ENCODE measurements at regions not wholly inside any gene's neighbourhood (a gene's known extent, or its start where the extent isn't known, plus 50 kb on each side); places are given as distances from the start of the nearest gene placed in this dataset.
"Not testable (repeated sequence)": the region's sequence is repeated elsewhere in the genome, so short reads cannot be mapped to it uniquely, and the experiment has no call there.

DNA sequence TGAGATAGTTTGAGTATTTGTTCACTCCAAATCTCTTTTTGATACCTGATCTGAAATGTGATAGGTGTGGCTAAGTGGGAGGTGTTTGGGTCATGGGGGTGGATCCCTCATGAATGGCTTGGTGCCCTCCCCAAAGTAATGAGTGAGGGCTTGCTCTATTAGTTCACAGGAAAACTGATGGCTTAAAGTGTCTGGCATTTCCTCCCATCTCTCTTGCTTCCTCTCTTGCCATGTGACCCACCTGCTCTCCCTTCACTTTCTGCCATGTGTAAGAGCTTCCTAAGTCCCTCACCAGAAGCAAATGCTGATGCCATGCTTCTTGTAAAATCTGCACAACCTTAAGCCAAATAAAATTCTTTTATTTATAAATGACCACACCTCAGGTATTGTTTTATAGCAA is 61.1 kb downstream of the MAD2L1 start:
- DNase-seq: no peak

DNA sequence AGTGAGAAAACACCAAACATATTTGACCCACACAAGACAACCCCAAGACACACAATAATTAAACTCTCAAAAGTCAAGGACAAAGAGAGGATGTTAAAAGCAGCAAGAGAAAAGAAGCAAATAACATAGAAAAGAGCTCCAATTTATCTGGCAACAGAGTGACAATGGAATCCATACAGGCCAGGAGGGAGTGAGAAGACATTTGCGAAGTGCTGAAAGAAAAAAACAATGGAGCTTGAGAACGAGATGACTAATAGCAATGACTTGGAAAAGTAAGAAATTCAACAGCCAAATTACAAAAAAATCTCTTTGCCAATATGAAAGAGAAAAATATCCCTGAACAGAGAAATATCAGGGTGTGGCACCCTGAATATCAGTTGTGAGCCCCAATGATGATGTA is 61.6 kb downstream of the MAD2L1 start:
- no peak for DNase-seq

DNA sequence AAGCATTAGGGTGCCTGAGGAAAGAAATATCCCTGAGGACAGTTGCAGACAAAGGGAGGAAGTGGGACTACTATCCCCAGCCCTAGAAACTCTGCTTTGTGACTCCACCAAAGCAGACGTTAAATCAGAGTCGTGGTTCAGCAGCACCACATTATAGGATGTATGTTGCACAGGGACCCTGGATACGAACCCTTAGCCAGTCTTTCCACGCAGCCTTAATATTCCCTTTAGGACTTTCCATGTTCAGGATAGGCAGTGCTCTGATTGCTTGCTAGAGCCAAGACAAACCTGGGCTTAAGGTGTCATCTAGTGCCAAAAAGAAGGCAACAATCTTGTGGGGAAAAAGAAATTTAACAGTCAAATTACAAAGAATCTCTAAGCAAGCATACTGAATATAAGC is 62.6 kb downstream of the MAD2L1 start:
- DNase-seq: no peak

DNA sequence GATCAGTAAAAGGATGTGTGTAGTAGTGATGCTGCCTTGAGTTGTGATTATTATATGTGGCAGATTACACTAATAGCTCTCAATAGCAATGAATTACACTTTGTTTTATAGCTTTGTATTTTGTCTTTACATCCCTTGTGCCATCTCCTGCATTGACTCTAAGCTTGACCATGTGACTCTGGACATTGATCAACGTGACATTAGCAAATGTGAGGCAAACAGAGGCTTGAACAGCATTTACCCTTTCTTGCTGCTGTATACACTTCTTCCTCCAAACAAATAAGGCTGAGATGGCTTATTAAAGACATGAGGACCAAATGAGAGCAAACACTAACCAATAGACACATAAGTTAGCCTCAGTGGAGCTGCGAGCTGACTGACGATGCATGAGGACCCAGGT is 63.5 kb downstream of the MAD2L1 start:
- no peak for DNase-seq

DNA sequence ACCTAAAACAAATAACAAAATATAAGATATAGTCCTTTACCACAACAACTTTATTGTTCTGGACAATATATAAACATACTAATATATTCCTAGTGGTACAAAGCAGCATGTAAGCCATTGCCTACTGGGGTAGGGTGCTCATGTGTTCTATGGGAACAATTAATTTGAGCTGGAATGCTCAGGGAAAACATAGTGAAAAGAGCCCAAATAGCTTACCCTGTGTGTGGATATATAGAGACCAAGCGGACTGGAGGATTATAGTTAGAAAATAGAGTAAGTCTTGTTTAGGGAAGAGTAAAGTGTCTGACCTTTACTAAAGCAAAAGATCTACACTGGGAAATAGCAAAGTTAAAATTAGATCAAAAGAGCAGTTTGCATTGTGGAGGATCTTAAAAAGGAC is 64.8 kb downstream of the MAD2L1 start:
- no peak for DNase-seq

DNA sequence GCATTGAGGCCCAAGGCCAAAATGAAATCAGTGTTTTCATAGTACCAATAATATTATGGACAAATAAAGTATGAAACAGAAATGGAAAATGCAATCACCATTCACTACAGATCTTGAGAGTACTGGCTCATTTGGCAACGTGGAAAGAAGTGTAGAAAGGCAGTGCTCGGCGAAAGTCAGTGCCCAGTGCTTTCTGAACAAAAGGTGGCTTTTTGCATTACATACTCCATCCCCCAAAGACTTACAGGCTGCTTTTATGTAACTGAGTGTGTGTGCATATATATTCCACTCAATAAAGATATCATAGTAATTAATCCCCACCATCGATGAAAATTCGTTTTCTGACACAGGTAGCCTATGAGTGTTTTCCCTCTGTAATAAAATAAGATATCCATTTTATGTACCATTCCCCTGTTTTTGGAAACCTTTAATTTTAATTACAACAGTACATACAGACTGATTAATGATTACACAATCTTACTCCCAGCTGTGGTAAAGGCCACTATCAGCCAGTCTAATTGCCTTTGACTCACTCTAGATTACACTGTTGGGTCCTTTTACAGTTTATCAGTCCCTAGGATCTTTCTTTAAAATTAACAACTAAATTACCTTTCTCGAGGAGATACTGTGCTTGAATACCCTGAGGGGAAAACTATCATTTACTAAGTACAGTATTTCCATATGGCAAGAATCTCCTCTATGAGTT is 65.9 kb downstream of the MAD2L1 start:
- DNase-seq: no peak

DNA sequence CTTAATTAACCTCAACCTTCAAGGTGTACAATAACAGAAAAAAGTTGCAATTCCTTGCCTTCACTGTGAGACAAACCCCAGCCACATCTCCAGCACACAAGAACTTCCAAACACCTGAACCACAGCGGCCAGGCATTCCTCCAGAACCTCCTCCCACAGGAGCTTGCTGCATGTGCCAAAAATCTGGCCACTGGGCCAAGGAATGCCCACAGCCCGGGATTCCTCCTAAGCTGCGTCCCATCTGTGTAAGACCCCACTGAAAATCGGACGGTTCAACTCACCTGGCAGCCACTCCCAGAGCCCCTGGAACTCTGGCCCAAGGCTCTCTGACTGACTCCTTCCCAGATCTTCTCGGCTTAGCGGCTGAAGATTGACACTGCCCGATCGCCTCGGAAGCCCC is 70.6 kb downstream of the MAD2L1 start:
- DNase-seq: not testable (repeated sequence)

DNA sequence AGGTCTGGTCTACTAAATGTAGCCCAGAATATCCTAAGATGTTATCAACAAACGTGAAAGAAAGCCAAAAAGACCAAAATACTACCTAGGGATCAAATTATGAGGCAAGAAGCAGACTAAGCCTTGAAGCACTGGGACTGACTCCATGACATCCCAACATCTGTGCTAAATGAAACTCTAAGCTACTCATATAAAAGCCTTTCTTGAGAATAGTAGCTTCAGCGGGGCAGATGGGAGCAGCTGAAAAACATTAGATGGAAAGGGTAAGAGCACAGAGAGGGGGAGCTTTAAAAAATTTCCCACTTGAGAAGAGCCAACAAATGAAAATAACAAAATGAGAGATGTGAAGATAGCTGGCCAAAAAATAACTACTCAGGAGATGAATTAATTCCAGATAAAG is 81.7 kb downstream of the MAD2L1 start:
- DNase-seq: no peak

DNA sequence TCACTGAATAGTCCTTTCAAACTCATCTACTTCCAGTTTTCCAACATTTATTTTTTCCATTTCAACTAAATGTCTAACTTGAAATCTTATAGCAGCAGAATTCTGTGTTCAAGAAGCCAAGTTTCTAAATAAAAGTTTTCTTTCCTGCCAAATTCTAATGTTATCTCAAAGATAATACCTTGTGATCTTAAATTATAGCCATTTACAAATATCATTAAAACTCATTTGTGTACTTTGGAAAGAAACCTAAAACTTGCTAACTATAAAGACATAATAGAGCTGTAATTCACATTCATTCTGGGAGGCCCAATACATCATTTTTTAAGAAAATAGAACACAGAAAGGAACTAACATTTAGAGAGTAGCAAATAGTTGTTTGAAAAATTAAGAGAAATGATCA is 83.9 kb downstream of the MAD2L1 start:
- DNase-seq: no peak

DNA sequence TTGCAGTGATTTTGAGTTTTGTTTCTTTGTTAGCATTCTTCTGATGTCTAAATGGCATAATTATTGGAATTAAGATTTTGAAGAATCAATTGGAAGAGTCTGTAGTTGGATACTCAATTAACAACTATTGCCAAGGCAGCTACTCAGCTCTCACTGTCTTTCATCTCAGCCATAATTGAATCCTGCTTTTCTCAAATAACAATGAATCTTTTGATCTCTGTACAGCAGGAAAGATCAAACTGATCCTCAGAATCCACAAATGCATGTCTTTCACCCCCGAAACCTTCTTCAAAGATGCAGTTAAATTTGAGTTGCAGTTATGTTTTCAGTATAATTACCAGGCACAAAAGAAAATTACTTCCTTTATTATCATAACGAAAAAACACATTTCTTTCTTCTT is 86.2 kb downstream of the MAD2L1 start:
- DNase-seq: no peak

DNA sequence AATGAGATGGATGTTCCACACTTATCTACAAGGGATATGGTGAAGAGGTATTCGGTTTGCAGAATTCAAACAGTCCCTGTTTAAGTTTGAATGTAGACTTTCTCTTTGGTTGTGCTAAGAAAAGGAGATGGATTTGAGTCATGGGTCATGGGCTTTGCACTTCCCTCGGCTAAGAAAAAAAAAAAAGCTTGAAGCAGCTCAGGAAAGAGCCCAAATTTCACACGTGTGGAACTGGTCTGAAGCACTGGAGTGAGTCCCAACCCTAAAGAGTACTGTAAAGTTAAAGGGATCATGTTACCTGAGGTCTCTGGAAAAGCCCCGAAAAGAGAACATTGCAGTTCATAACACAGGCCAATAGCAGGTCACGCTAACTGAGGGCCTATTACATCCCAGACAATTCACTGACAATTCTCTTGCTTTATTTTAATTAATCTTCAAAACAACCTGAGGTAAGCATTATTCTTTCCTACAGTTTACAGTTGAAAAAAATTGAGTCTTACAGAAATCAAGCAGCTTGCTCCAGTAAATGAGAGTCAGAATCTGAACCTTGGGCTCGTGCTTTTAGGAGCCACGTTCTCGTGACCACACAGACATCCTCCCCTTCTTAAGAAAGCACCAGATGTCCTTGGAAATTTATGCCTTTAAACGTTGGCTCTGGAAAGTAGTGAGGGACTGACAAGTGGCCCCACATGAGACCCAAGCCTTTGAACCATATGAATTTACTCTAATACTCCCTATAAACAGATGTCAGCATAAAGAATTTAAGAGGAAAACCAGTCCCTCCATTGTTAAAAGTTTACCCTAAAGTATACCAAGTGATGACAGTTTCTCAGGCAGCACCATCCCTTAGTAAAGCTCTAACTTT is 89.3 kb downstream of the MAD2L1 start:
- DNase-seq: no peak

DNA sequence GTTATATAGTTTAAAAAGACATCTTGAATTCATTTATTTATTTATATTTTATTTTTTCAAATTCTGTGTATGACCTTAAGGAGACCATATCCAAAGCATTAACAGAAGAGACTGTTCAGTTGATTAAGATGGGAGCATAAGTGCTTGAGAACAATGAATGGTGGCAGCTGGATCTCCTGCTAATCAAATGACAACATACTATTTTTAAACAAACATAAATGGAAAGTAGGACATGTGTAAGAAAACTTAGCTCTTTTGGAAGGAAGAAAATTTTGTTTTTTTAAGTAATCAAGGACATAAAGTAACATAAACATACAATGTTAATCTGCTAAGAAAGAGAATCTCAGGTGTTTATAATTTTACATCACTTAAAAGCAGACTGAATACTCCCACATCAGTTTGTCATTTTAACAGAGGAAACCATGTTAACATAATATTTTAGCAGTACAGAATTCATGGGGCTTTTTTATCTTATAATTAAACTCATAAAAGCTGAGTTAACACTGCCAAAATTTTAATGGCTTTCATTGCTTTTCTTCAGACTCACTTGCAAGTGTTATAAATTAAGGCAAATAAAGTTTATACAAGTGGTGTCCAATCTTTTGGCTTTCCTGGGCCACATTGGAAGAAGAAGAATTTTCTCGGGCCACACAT is 95.1 kb downstream of the MAD2L1 start:
- no peak for DNase-seq

DNA sequence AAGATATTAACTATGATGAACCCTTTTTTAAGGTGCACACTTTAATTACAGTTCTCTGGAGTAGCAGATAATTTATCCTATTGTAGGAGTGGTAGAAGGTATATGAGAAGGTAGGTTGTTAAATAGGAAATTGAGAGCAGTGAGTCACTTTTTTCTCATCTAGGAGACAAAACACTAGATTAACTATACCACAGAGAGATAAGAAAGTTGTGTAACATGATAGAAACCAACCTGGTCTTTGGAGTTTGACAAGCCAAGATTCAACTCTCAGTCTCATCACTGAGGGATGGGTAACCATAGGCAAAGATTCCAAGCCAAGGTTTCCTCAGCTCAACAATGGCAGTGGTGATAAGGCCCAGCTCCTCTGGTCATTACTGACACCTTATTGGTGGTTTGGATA is 104.0 kb downstream of the MAD2L1 start:
- no peak for DNase-seq

DNA sequence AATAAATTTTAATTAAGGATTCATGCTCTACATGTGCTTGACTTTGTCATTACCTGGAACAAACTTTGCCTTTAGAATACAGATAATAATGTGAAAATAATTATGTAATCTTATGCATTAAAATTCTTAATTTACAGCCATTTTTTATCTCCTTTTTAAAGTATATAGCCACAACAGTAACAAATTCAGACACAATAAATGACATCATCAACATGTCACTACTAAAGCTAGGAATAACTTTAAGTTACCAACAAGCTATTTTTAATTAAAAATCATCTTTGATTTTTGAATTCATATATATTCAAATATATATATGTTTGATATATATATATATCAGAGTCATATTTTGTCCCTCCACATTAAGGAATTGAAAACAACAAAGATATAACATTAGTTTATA is 107.7 kb downstream of the MAD2L1 start:
- DNase-seq: no peak

DNA sequence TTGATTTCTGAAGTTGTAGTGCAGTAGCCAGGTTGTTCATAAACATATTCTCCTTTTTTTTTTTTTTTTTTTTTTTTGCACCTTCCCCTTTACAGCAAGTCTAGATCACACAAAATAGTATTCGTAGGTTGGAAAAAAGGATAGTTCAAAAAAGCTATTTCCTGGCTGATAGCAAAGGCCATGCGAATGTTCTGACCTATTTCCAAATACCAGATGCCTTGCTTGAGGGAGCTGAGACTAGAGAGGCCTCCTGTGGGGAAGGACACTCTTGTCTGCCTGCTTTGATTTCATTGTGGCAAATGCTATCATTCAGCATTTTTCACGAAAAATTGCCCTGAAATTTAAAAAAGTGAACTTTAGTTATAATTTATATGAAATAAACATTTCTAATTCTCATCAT is 111.4 kb downstream of the MAD2L1 start:
- no peak for DNase-seq

DNA sequence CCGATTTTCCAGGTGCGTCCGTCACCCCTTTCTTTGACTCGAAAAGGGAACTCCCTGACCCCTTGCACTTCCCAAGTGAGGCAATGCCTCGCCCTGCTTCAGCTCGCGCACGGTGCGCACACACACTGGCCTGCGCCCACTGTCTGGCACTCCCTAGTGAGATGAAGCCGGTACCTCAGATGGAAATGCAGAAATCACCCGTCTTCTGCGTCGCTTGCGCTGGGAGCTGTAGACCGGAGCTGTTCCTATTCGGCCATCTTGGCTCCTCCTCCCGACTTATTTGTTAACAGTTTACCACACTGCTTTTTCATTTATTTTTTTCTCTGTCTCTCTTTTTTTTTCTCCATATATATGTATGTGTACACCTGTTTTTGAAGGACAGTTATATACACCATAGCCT is 112.2 kb downstream of the MAD2L1 start:
- peak; percentile 19 for DNase-seq

DNA sequence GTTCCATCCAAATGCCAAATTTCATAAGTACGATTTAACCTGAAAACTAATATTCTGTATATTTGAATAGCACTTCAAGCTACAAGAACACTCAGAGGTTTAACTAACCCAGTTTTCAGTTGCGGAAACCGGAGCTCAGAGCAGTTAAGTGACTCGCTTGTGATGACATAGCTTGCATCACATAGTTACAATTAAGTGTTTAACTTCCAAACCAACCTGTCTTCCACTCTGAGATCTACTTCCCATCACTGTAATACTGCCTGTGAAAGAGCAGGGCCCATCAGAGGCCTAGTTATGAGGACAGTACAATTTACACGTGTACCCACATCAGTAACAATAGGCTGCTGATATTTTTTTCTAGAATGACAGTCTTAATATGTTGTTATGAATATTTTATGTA is 120.3 kb downstream of the MAD2L1 start:
- no peak for DNase-seq

DNA sequence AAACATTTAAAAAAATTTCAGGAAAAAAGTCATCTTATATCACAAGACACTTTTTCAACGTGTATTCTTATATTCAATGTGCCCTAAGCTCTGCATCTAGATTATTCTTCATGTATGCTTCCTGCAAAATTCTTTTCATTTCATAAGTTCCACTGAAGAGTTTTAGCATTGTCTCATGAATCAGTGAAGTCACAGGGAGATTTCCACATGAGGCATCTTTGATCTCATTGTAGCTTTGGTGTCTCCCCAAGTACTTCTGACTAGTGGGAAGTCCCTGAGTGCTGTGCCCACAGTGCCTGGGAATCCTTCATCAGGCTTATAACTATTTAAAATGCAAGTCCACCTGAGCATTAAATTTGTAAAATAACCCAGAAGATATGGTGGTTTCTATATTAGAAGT is 123.8 kb downstream of the MAD2L1 start:
- DNase-seq: no peak

DNA sequence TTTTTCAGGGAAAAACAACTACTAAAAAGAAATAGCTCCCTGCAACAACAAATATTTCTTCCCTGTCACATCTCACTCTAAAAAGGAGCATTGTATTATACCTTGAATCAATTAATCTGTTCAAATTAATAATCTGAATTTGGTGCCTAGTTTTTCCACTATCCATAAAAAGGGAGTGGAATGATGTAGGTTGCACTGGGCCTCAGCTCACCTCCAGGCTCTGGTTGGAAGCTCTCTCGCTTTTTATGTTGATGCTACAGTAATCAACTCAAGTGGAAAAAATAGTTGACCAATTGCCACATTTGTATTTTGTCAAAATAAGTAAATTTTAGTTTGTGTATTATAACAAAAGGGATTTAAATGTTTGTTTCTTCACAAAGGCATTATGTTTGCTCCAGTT is 126.1 kb downstream of the MAD2L1 start:
- DNase-seq: no peak

DNA sequence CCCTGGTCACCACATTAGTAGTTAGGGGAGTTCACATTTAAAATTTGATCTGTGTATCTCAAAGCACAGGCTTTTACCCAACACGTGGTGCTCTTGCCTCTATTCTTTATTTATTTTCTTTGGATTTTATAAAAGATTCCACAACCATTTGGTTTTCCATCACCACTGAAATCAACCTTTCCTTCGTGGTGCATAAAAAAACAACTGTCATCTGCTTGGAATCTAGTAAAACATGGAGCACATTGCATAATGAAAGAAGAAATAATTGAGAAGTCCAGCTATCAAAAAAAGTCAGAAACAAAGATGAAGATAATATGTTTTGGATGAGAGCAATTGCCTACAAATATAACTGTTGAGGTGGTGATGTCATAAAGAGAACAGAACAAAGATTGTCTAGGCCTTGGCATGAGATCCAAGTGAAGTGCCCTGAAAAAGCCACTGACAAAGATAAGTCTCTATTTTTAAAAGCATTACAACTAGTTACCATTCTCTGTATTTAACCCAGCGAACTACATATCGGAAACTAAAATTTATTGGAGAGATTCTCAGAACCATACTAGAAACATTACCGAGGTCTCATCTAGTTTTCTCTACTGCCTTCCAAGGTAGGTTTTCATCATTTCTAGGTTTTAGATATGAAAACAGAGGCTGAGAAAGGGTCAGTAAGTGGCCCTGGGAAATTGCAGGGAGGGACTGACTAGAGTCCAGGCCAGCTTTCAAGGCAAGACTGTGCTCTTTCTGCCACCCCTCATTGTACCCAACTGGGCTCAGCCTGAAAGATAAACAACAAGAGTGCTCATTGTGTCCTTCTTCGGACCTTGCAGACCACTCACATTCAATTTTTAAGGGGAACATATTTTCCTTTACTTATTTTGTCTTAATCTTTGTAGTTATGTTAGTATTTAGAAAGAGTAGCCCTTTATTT is 127.3 kb downstream of the MAD2L1 start:
- DNase-seq: no peak

DNA sequence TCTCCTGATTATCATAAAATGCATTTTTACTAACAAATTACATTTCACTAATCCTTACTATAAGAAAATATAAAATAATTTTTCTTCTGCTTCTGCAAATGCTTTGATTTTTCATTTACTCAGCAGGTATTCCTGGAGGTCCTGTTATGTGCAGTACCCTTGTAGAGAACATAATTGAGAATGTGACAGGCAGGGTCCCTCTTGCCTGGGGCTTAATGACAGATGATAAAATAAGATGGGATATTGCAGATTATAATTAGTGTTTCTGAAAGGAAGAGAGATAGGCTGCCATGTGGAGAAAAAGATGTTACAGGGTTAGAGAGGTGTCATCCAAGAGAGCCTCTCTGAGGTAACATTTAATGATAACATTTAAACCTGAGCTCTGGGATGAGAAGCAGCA is 128.9 kb downstream of the MAD2L1 start:
- no peak for DNase-seq

DNA sequence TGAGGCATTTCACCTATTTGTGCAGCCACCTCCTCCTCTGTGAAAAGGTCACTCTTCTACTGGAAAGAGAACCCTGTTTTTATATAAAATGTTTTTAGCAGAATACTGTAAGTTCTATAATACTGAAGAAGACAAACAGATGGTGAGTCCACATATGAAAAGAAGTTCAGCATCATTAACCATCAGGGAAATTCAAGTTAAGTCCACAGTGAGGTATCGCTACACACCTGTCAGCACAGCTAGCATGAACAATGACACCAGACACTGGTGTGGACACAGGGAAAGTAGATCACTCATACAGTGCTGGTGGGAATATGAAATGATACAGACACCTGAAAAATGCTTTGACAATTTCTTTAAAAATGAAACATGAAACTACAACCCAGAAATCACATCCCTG is 133.0 kb downstream of the MAD2L1 start:
- no peak for DNase-seq

DNA sequence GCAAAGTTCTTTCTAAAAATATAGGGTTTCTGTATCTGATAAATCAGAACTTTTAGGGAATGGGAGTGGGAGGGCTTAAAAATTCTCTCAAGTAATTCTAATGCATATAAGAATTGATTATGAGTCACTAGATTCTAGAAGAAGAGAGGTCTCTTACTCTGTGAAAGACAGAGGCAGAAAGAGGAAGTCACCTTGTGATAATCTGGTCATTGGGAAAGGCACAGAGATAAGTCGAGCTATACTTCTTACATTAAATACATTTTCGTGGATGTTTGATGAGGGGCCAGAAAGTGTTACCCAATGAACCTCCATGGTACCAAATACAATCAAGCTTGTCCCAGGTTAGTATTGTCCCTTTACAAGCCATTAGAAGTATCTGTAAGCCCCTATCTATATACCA is 134.4 kb downstream of the MAD2L1 start:
- DNase-seq: no peak

Data from NCI-H2227 treated with DMSO at 0.1 percent for 48 hours (cell line).